Right lung (tissue), 2 donors: ENCODE measurements at regions not wholly inside any gene's neighbourhood (a gene's known extent, or its start where the extent isn't known, plus 50 kb on each side); places are given as distances from the start of the nearest gene placed in this dataset.

Experiments
- DNase-seq, 2 donors: peaks; one replicate each; pipeline ENCODE4 v3.0.0-alpha.2; 2013

- DNase-seq = no peak
These were observed 191.1 kb downstream of the MAP2K6 start for GRCh38 chr17:69605571-69605970.

- no peak for DNase-seq
These were observed 191.8 kb downstream of the MAP2K6 start for GRCh38 chr17:69606142-69606800.

DNA sequence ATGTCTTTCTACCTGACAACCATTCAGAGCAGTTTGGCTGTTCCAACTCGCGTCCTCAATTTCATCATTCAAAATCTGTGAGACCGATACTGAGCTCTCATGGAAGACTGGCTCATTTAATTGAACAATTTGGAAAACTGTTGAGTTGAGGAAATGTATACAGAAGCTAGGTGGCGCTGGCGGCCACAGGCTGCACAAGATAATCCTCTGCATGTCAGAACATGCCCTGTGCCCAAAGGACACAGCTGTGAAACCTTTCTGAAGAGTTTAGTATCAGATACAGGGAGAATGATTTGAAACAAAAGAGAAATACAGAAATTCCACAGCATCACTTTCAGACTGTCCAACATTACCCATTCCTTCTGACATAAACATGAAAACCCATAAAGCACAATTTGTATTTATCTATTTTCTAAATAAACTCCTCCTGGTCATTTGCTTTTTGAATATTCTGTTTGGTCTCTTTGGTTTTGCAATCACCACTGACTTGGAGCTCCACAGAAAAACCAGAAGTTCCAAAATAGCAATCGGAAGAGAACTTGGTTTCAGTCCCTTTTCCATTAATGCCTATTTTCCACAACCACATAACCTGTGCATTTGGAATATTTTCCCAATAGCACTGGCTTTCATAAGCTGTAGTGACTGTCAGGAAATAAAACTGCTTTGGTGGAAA, 192.8 kb downstream of the MAP2K6 start:
- peak; percentile 45 to 57 for DNase-seq

DNA sequence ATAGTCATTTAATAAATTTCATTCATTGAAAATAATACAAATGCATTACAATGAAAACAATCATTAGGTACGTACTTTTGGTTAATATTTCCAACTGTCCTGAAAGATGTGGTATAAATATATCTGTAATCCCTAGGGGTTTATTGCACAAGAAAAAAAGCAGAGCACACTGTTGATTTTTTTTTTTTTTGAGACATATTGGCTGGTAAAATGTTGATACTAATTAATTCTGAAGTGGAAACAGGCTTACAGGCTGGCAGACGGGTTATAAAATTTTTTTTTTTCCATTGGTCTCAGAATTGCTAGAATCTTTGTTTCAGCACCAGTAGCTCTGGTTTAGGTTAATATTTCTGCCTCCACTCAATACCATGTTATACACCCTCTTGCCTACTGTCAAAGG, 193.6 kb downstream of the MAP2K6 start:
- DNase-seq = no peak

- DNase-seq = no peak
These were observed 194.4 kb downstream of the MAP2K6 start for GRCh38 chr17:69608808-69609472.

- DNase-seq = no peak
These were observed 195.2 kb downstream of the MAP2K6 start for GRCh38 chr17:69609473-69610305.

DNA sequence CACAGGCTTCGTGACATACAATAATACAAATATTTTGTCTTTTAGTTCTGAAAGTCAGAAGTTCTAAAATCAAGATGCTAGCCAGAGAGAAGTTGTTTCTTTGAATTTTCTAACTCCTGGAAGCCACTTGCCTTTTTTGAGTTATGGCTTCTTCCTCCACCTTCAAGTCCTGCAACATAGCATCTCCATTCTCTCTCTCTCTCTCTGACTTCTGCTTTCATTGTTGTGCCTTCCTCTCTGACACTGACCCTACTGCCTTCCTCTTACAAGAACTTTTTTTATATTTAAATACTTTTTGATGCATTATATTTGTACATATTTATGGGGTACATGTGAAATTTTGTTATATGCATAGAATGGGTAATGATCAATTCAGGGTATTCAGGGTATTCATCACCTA, 205.9 kb downstream of the MAP2K6 start:
- no peak for DNase-seq

- peak in 1 of 2 donors; percentile 2 for DNase-seq
These were observed 211.0 kb downstream of the MAP2K6 start for GRCh38 chr17:69625474-69625873.

GRCh38 chr17:69630056-69630635, 215.6 kb downstream of the MAP2K6 start:
- no peak for DNase-seq

DNA sequence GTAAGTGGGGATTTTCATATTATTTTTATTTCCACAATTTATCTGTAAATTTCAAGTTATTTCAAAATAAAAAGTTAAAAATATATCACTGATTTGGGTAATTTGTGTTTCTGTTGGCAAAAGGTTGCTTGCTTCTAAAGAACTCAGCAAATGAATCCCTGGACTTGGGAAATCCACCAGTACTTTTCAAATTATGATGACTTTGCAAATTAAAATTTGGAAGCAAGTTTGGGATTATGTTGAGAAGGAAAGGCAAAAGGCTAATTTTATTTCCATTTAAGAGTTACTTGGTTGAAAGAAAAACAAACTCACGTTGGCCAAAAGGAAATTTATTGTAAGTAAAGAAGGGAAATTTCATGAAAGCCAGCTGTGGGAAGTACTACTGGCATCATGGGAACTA, 220.3 kb downstream of the MAP2K6 start:
- DNase-seq = no peak

DNA sequence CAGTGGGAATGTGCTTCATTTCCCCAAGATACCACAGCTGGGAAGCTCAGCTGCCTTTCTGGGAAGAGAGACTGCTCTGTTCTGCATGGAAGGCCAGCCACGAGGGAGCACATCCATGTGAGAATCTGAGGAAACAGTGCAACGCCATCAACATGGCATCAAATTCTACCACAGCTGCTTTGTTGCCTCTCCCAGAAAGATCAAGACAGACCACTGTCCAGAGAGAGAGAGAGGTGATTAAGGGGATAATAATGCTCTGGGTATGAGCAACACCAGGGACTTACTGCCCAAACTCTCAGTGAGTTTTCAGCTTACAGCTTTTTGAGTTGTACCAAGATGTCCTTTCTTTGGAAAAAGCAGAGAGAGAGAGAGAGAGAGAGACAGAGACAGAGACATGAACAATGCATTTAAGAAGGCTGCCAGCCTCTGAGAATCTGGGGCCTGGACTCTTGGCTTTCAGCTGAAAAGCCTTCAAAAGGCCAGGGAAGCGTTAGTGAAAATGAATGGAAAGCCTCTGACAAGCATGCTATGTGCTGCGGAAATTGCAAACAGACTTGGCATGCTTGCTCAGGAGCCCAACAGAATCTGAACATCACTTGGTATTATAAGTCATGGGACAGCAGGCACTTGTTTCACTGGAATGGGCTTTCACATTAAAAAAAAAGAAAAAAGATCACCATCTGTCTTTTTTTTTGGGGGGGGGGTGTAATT, 223.1 kb downstream of the MAP2K6 start:
- peak in 1 of 2 donors; percentile 4 for DNase-seq

- no peak for DNase-seq
These were observed 224.6 kb downstream of the MAP2K6 start for GRCh38 chr17:69639096-69639495.

DNA sequence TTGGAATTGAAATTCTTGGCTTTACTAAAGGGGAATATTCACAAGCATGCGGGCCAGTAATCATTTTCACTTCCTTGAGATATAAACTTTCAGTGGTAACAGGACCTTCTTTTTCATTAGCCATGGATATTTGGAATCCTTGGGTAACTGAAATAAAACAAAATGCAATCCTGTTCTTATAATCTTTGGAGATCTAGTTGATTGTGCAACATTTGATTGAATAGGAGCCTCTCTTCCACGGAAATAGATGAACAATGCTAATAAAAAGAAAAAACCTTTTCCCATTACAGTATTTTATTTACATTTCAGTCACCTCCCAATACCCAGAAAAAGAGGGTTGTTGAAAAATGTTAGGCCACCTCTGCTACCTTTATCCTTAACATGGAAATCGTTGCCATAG, 225.6 kb downstream of the MAP2K6 start:
- DNase-seq = no peak

DNA sequence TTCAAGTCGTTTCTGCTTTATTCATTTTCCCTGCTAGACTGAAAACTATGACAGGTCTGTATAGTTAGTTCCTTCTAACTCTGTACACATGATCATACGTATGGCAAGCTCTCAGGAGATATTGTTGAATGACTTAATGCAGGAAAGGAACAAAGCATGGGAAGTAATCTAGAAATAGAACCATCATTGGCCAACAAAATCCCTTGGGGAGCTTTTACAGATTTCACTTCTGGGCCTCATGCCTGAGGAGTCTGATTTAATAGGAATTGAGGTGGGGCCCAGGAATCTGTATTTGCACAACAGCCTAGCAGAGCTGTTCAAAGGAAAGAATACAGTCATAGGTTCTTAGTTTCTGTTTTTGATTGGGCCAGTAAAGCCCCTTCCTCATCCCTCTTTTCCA, 229.2 kb downstream of the MAP2K6 start:
- no peak for DNase-seq

GRCh38 chr17:69646729-69647128, 232.2 kb downstream of the MAP2K6 start:
- no peak for DNase-seq

GRCh38 chr17:69650881-69651280, 236.4 kb downstream of the MAP2K6 start:
- DNase-seq = no peak

DNA sequence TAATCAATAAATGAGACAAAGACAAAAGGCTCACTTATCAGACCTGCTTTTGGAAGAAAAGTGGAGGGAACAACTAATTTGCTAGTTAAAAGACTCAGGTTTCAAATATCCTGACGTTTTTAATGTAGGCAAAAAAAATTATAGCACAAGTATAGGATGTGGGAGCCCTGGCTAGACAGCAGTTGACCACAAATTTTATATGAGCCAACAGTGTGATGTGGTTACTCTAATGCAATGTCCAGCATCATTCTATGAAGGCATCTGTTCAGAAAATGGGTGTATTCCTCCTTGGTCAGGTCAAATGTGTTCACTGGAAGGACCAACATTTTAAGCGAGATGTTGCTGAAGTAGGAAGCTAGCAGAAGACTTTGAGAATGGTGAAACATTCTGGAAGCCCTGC, 237.4 kb downstream of the MAP2K6 start:
- DNase-seq = no peak

GRCh38 chr17:69654981-69655855, 240.7 kb downstream of the MAP2K6 start:
- peak; percentile 77 to 84 for DNase-seq

DNA sequence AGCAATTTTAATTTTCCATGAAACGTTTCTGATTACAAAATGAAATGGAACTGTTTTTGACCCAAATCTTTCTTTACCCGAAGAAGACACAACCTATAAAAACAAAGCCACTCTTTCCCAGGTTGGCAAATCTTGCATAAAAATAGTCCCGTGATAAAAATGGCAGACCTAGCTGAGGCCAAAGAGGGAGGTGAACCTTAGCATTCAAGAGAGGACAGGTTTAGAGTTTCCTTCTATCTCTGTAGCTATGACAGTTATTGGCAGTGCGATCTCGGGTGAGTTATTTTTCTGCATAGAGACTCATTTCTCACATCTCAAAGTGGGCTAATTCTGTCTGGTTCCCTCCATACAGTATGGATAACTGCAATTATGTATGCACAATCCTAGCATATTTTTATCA, 241.4 kb downstream of the MAP2K6 start:
- DNase-seq = no peak
